ENCODE measurements at regions not wholly inside any gene's neighbourhood (a gene's known extent, or its start where the extent isn't known, plus 50 kb on each side); places are given as distances from the start of the nearest gene placed in this dataset.

DNA sequence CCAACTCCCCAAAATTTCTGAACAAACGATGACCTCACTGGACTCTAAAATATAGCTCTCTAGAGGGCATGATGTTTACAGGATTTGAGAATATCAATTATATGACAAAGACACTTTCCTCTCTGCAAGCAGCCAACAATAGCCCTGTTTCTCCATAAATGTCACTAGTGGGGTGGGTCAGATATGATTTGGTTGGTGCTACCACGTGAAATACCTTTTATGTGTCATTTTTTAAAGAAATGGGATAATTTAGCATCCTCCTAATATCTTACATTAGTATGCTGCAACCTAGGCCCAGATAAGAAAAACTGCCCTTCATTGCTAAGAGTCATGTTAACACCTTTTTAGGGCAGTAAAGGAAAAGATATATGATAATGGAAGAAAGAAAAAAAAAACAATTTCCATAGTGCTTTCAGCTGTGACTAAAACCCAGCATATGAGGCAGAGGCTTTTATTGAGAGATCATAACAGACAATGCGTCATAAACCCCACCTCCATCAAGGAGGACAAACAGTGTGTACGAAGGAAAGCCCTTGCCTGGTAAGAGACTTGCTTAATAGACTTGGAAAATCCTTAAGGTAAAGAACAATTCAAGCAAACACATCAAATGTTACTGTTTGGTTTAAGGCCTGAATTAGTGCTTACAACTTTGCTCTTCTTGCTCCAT is 372.4 kb upstream of the PAPPA start:
- Histone ChIP-seq H3K4me3 (ENCODE audit: control insufficient read depth in 1 of 2, extremely low read depth in 1 of 2, low read length in 1 of 2) (no peak overlapping the region), H3K27me3 (replicated peaks in 1 of 2; ENCODE audit: control insufficient read depth in 2 of 2, extremely low read depth in 1 of 2, insufficient read depth in 2 of 2, low read length in 1 of 2) (no peaks in the 10 kb centered on the region), H3K27ac (ENCODE audit: low read length) (no peak overlapping the region), H3K4me1 (ENCODE audit: control insufficient read depth in 1 of 2, extremely low read depth in 1 of 2, insufficient read depth in 2 of 2, low read length in 2 of 2) (no peaks in the 10 kb centered on the region), H3K36me3 (ENCODE audit: control insufficient read depth in 2 of 2, extremely low read depth in 1 of 2, insufficient read depth in 1 of 2, low read length in 1 of 2) (no peaks in the 10 kb centered on the region), H3K9me3 (no peaks in the 10 kb centered on the region)
- ChIA-PET CTCF (no interaction called here), POLR2A (no interaction called here)
- Mint-ChIP-seq H3K4me3 (no peak overlapping the region), H3K9me3 (peaks cover 2 to 12% (median 9%) of the 10 kb centered on the region in 3 donors), H3K27me3 (peaks cover 0 to 2% of the 10 kb centered on the region in 2 donors), H3K27ac (no peak overlapping the region), H3K4me1 (no peaks in the 10 kb centered on the region), H3K36me3 (no peaks in the 10 kb centered on the region)
- WGBS (ENCODE audit: insufficient coverage): no CpG with 5 or more reads among the region's 4 CpGs
- DNase-seq (no peak), ATAC-seq (replicated peaks in 1 of 4) (no peak)

GRCh38 chr9:115786321-115786720 is 367.3 kb upstream of the PAPPA start:
- no peaks in the 10 kb centered on the region for H3K36me3 Mint-ChIP-seq
- H3K9me3 Mint-ChIP-seq: peaks cover 0 to 12% (median 8%) of the 10 kb centered on the region in 3 donors
- ChIA-PET CTCF (no interaction called here), POLR2A (no interaction called here)
- H3K27ac ChIP-seq (ENCODE audit: low read length): no peak overlapping the region
- no peak overlapping the region for H3K27ac Mint-ChIP-seq
- WGBS (ENCODE audit: insufficient coverage): no CpG with 5 or more reads among the region's 2 CpGs
- H3K27me3 ChIP-seq (replicated peaks in 1 of 2; ENCODE audit: control insufficient read depth in 2 of 2, extremely low read depth in 1 of 2, insufficient read depth in 2 of 2, low read length in 1 of 2): no peaks in the 10 kb centered on the region
- no peak overlapping the region for H3K4me3 Mint-ChIP-seq
- no peaks in the 10 kb centered on the region for H3K9me3 ChIP-seq
- H3K4me3 ChIP-seq (ENCODE audit: control insufficient read depth in 1 of 2, extremely low read depth in 1 of 2, low read length in 1 of 2): no peak overlapping the region
- peaks cover 0 to 2% of the 10 kb centered on the region in 2 donors for H3K27me3 Mint-ChIP-seq
- DNase-seq: no peak
- ATAC-seq (replicated peaks in 1 of 4): no peak
- H3K4me1 Mint-ChIP-seq: no peaks in the 10 kb centered on the region
- H3K36me3 ChIP-seq (ENCODE audit: control insufficient read depth in 2 of 2, extremely low read depth in 1 of 2, insufficient read depth in 1 of 2, low read length in 1 of 2): no peaks in the 10 kb centered on the region
- H3K4me1 ChIP-seq (ENCODE audit: control insufficient read depth in 1 of 2, extremely low read depth in 1 of 2, insufficient read depth in 2 of 2, low read length in 2 of 2): no peaks in the 10 kb centered on the region

DNA sequence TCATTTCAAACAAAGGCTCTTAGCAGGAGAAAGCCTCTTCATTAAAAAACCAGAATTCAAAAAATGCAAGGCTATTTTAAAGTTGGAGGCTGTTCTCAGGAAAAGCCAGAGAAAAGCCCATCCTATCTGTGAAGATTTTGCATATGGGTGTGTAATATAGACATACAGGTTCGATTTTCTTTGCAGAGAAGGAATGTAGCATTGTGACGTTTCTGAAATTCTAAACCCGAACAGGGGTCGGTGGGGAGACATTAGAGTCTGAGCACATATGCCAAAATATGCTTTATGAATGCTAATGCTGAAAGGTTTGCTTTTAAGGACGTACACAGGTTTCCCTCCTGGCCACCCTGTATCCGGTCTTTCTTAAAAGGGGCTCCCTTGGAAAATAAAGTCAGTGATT is 363.1 kb upstream of the PAPPA start:
- H3K27me3 Mint-ChIP-seq: no peaks in the 10 kb centered on the region
- H3K27ac ChIP-seq (ENCODE audit: low read length): no peak overlapping the region
- H3K36me3 ChIP-seq (ENCODE audit: control insufficient read depth in 2 of 2, extremely low read depth in 1 of 2, insufficient read depth in 1 of 2, low read length in 1 of 2): no peaks in the 10 kb centered on the region
- no CpG with 5 or more reads among the region's 6 CpGs for WGBS (ENCODE audit: insufficient coverage)
- POLR2A ChIA-PET: no interaction called here
- H3K4me3 ChIP-seq (ENCODE audit: control insufficient read depth in 1 of 2, extremely low read depth in 1 of 2, low read length in 1 of 2): no peak overlapping the region
- H3K4me1 ChIP-seq (ENCODE audit: control insufficient read depth in 1 of 2, extremely low read depth in 1 of 2, insufficient read depth in 2 of 2, low read length in 2 of 2): no peaks in the 10 kb centered on the region
- no peak overlapping the region for H3K27ac Mint-ChIP-seq
- DNase-seq (no peak), ATAC-seq (replicated peaks in 1 of 4) (no peak)
- H3K4me3 Mint-ChIP-seq: no peak overlapping the region
- CTCF ChIA-PET: no interaction called here
- H3K36me3 Mint-ChIP-seq: no peaks in the 10 kb centered on the region
- no peaks in the 10 kb centered on the region for H3K4me1 Mint-ChIP-seq
- no peaks in the 10 kb centered on the region for H3K9me3 ChIP-seq
- H3K9me3 Mint-ChIP-seq: peaks cover 0 to 8% (median 3%) of the 10 kb centered on the region in 3 donors
- no peaks in the 10 kb centered on the region for H3K27me3 ChIP-seq (replicated peaks in 1 of 2; ENCODE audit: control insufficient read depth in 2 of 2, extremely low read depth in 1 of 2, insufficient read depth in 2 of 2, low read length in 1 of 2)

DNA sequence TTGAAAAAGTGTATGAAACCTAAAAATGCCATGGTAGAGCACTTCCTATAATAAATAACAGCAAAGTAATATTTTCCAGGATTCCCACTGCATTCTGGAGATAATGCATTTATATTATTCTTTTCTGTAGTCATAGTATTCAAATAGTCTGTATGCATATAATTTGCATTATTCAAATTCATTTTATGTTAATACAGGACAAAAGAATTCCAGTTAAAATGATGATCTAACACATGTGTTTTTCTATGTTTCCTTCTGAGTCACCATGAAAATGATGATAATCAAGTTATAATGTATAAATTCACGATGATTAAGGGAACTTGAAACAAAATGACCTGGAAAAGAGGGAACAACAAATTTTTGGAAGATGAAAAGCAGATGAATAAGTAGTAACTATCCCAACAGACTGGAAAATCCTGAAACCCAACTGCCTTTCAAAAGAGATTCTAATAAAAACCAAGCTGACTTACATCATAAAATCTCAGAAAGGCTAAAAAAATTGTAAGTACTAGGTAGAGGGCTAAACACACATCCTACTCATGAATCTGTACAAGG is 358.6 kb upstream of the PAPPA start:
- no peaks in the 10 kb centered on the region for H3K36me3 Mint-ChIP-seq
- H3K27ac ChIP-seq (ENCODE audit: low read length): no peak overlapping the region
- no peak overlapping the region for H3K27ac Mint-ChIP-seq
- H3K36me3 ChIP-seq (ENCODE audit: control insufficient read depth in 2 of 2, extremely low read depth in 1 of 2, insufficient read depth in 1 of 2, low read length in 1 of 2): no peaks in the 10 kb centered on the region
- peaks cover 0 to 5% (median 0%) of the 10 kb centered on the region in 3 donors for H3K9me3 Mint-ChIP-seq
- POLR2A ChIA-PET: no interaction called here
- no peaks in the 10 kb centered on the region for H3K4me1 ChIP-seq (ENCODE audit: control insufficient read depth in 1 of 2, extremely low read depth in 1 of 2, insufficient read depth in 2 of 2, low read length in 2 of 2)
- CTCF ChIA-PET: no interaction called here
- no CpG with 5 or more reads among the region's 1 CpG for WGBS (ENCODE audit: insufficient coverage)
- ATAC-seq (replicated peaks in 1 of 4) (no peak), DNase-seq (no peak)
- H3K4me1 Mint-ChIP-seq: no peaks in the 10 kb centered on the region
- H3K27me3 ChIP-seq (replicated peaks in 1 of 2; ENCODE audit: control insufficient read depth in 2 of 2, extremely low read depth in 1 of 2, insufficient read depth in 2 of 2, low read length in 1 of 2): no peaks in the 10 kb centered on the region
- no peaks in the 10 kb centered on the region for H3K27me3 Mint-ChIP-seq
- H3K9me3 ChIP-seq: no peaks in the 10 kb centered on the region
- H3K4me3 ChIP-seq (ENCODE audit: control insufficient read depth in 1 of 2, extremely low read depth in 1 of 2, low read length in 1 of 2): no peak overlapping the region
- H3K4me3 Mint-ChIP-seq: no peak overlapping the region

DNA sequence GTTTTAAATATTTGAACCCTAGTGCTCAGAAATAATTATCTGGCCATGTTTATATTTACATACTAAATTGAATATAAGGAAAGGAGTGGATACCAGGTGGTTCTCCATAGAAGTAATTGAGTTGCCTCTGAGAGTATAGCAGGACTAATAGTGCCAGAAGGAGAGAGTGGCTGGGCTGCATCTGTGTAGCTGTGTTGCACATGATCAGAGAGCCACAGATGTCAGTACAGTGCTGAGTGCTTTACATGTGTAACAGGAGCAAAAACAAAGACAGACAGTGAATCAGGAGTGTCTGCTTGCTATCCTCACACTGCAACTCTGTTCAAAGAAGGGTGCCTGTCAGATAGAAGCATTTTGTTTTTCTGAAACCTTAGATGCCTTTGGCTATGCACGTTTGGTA is 353.9 kb upstream of the PAPPA start:
- H3K9me3 ChIP-seq: no peaks in the 10 kb centered on the region
- no peak overlapping the region for H3K27ac ChIP-seq (ENCODE audit: low read length)

GRCh38 chr9:115804206-115804605 is 349.4 kb upstream of the PAPPA start:
- no peaks in the 10 kb centered on the region for H3K4me1 Mint-ChIP-seq
- H3K27me3 Mint-ChIP-seq: peaks cover 0 to 1% of the 10 kb centered on the region in 2 donors
- no peaks in the 10 kb centered on the region for H3K9me3 ChIP-seq
- H3K36me3 Mint-ChIP-seq: no peaks in the 10 kb centered on the region
- DNase-seq (no peak), ATAC-seq (replicated peaks in 1 of 4) (no peak)
- no peak overlapping the region for H3K27ac Mint-ChIP-seq
- H3K4me1 ChIP-seq (ENCODE audit: control insufficient read depth in 1 of 2, extremely low read depth in 1 of 2, insufficient read depth in 2 of 2, low read length in 2 of 2): no peaks in the 10 kb centered on the region
- POLR2A ChIA-PET: no interaction called here
- WGBS (ENCODE audit: insufficient coverage): 86% methylated on average over 1 of the region's 3 CpGs
- H3K27ac ChIP-seq (ENCODE audit: low read length): no peak overlapping the region
- no peaks in the 10 kb centered on the region for H3K9me3 Mint-ChIP-seq
- H3K4me3 ChIP-seq (ENCODE audit: control insufficient read depth in 1 of 2, extremely low read depth in 1 of 2, low read length in 1 of 2): no peak overlapping the region
- no peaks in the 10 kb centered on the region for H3K27me3 ChIP-seq (replicated peaks in 1 of 2; ENCODE audit: control insufficient read depth in 2 of 2, extremely low read depth in 1 of 2, insufficient read depth in 2 of 2, low read length in 1 of 2)
- H3K36me3 ChIP-seq (ENCODE audit: control insufficient read depth in 2 of 2, extremely low read depth in 1 of 2, insufficient read depth in 1 of 2, low read length in 1 of 2): no peaks in the 10 kb centered on the region
- CTCF ChIA-PET: no interaction called here
- H3K4me3 Mint-ChIP-seq: no peak overlapping the region

More for the DNA sequence above, 353.9 kb upstream of the PAPPA start:
- Mint-ChIP-seq H3K4me1 (no peaks in the 10 kb centered on the region), H3K27ac (no peak overlapping the region), H3K36me3 (no peaks in the 10 kb centered on the region), H3K4me3 (no peak overlapping the region), H3K9me3 (no peaks in the 10 kb centered on the region), H3K27me3 (peaks cover 0 to 1% of the 10 kb centered on the region in 2 donors)
- CTCF ChIA-PET: interaction anchor here in 1 of 2 donors (0.6 kb wide), 1 partner anchor 23 kb away, joined by 6 read pairs; no protein-coding TSS in a partner anchor
- 0% methylated on average over 1 of the region's 1 CpG for WGBS (ENCODE audit: insufficient coverage)
- ATAC-seq (replicated peaks in 1 of 4): no peak
- Histone ChIP-seq H3K4me3 (ENCODE audit: control insufficient read depth in 1 of 2, extremely low read depth in 1 of 2, low read length in 1 of 2) (no peak overlapping the region), H3K27me3 (replicated peaks in 1 of 2; ENCODE audit: control insufficient read depth in 2 of 2, extremely low read depth in 1 of 2, insufficient read depth in 2 of 2, low read length in 1 of 2) (no peaks in the 10 kb centered on the region), H3K36me3 (ENCODE audit: control insufficient read depth in 2 of 2, extremely low read depth in 1 of 2, insufficient read depth in 1 of 2, low read length in 1 of 2) (no peaks in the 10 kb centered on the region), H3K4me1 (ENCODE audit: control insufficient read depth in 1 of 2, extremely low read depth in 1 of 2, insufficient read depth in 2 of 2, low read length in 2 of 2) (no peaks in the 10 kb centered on the region)
- POLR2A ChIA-PET: no interaction called here
- DNase-seq: no peak

All from T-cell (primary cell).